Nephron progenitor cell (in vitro differentiated cells): ENCODE measurements at regions not wholly inside any gene's neighbourhood (a gene's known extent, or its start where the extent isn't known, plus 50 kb on each side); places are given as distances from the start of the nearest gene placed in this dataset.
"Not testable (repeated sequence)": the region's sequence is repeated elsewhere in the genome, so short reads cannot be mapped to it uniquely, and the experiment has no call there.

ENCODE experiments used
- DNase-seq: peaks from one replicate; pipeline ENCODE4 v3.0.0; 2021
- H3K27ac Mint-ChIP-seq: 2 replicates; pipeline ENCODE4 v1.8.0; 2021; ENCODE audit warnings: mild to moderate bottlenecking, moderate library complexity, mixed read lengths
- H3K27me3 Mint-ChIP-seq: 2 replicates; pipeline ENCODE4 v1.8.0; 2021; ENCODE audit warnings: mild to moderate bottlenecking, low read depth, mixed read lengths; ENCODE audit not compliant: poor library complexity
- H3K36me3 Mint-ChIP-seq: 2 replicates; pipeline ENCODE4 v1.8.0; 2021; ENCODE audit warnings: low read depth, mixed read lengths
- H3K4me1 Mint-ChIP-seq: 2 replicates; pipeline ENCODE4 v1.8.0; 2021; ENCODE audit warnings: mixed read lengths
- H3K4me3 Mint-ChIP-seq: 2 replicates; pipeline ENCODE4 v1.8.0; 2021; ENCODE audit warnings: mild to moderate bottlenecking, moderate library complexity, mixed read lengths
- H3K9me3 Mint-ChIP-seq: 2 replicates; pipeline ENCODE4 v1.8.0; 2021; ENCODE audit warnings: mild to moderate bottlenecking, moderate library complexity, mixed read lengths

DNA sequence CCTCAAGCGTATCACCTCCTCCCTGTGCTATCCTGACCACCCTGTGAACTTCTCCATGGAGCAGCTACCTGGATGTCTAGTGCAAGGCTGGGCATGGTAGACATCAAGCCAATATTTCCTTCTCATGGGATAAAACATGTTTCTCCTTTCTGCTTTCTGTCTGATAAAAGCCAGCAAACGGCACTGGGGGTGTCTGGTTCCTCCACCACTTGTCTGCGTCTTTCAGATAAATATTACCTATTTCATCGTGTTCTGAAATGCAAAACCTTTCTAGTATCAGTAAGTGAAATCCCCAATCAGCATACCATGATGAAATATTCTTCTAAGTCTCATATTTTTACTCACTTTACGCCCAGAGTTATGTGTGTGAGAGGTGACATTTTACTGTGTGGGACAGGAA is 340.2 kb downstream of the BCL2L11 start:
- not testable (repeated sequence) for H3K4me3 Mint-ChIP-seq, H3K27me3 Mint-ChIP-seq, H3K27ac Mint-ChIP-seq, DNase-seq, H3K4me1 Mint-ChIP-seq, H3K9me3 Mint-ChIP-seq, H3K36me3 Mint-ChIP-seq

DNA sequence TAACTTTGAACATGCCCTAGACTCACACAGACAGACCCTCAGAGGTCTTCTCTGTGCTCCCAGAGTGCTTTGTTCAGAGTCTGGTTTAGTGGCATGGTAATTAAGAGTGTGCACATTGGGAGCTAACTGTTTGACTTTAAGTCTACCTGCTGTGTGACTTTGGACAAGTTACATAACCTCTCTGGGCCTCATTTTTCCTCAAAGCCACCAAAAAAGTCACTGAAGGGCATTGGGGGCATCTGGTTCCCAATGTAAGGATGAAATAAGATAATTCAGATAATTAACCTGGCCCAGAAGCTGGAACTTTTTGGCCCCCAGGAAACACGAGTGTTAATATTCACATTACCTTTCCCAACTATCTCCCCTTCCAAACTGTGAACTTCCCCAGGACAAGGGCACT is 341.1 kb downstream of the BCL2L11 start:
- H3K36me3 Mint-ChIP-seq, H3K9me3 Mint-ChIP-seq, H3K27me3 Mint-ChIP-seq, H3K4me3 Mint-ChIP-seq, DNase-seq, H3K27ac Mint-ChIP-seq, H3K4me1 Mint-ChIP-seq: not testable (repeated sequence)

DNA sequence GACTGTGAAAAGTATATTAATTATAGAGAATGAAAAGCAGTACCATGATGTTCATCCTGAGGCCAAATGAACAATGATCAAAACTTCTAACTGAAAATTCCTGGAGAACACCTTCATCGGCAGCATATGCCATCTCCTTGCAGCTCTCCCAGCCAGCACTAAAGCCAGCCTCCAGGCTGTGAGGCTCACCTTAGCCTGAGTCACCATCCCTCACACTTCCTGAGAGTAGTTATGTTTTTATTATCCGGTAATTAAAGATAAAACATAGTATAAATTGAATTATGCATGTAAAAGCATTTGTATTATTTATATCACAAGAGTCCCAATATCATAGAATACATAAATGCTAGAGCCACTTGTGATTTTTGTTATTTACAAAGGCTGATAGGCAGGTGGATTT is 341.9 kb downstream of the BCL2L11 start:
- not testable (repeated sequence) for H3K27me3 Mint-ChIP-seq, H3K36me3 Mint-ChIP-seq, H3K27ac Mint-ChIP-seq, H3K9me3 Mint-ChIP-seq, H3K4me3 Mint-ChIP-seq, H3K4me1 Mint-ChIP-seq, DNase-seq

DNA sequence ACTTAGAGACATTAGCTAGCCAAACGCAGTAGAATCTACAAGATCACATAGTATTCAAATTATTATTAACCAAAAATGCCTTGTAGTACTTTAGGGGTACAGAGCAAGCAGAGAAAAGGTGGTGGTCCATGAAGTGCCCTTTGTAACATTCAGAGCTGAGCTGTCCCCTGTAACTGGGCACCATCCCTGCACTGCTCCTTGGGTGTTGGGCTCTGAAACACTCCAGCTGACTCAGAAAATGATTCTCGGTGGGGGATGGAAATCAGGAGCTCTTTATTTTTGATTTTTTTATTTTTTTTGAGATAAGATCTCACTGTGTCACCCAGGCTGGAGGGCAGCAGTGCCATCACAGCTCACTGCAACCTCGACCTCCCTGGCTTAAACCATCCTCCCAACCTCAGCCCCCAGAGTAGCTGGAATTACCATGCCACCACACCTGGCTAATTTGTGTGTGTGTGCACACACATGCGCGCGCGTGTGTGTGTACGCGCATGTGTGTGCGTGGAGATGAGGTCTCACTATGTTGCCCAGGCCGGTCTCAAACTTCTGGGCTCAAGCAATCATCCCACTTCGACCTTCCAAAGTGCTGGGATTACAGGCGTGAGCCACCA is 342.6 kb downstream of the BCL2L11 start:
- not testable (repeated sequence) for H3K27me3 Mint-ChIP-seq, H3K36me3 Mint-ChIP-seq, H3K4me3 Mint-ChIP-seq, DNase-seq, H3K4me1 Mint-ChIP-seq, H3K27ac Mint-ChIP-seq, H3K9me3 Mint-ChIP-seq

DNA sequence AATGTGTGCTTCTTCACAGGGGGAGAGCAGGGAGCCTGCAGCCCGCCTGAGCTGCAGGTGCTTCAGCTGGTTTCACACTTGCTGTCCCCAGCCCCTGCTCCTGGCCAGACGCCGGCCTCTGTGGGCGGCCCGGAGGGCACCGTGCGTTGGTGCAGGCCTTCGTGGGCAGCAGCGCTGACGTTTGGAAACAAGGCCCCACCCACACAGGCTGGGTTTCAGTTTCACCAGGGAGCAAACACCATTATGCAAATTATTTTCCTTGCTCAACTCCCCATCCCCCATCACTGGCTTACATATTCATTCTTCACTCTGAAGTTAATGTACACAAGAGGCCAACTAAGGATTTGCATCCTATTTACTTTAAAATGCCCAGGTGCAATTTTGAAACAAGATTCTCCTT is 343.2 kb downstream of the BCL2L11 start:
- H3K4me1 Mint-ChIP-seq, H3K27ac Mint-ChIP-seq, H3K4me3 Mint-ChIP-seq, H3K9me3 Mint-ChIP-seq, DNase-seq, H3K36me3 Mint-ChIP-seq, H3K27me3 Mint-ChIP-seq: not testable (repeated sequence)

DNA sequence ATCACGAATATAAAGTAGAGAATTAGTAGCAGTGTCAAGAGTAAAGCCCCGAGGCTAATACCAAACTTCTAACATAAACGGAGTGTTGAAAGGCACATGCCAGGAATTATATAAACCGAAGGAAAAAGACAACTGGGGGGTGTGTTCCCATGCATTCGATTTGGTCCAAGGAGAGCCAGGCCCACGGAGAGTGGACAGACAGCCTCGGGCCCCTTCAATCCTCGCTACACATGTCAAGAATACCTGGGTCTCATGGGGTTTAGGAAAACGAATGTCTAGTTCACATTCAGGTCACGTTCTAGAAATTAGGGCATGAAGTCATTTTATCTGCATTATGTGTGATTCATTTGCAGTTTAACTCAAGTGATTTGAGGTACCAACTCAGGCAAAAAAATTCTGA is 343.7 kb downstream of the BCL2L11 start:
- H3K36me3 Mint-ChIP-seq, DNase-seq, H3K27ac Mint-ChIP-seq, H3K9me3 Mint-ChIP-seq, H3K27me3 Mint-ChIP-seq, H3K4me3 Mint-ChIP-seq, H3K4me1 Mint-ChIP-seq: not testable (repeated sequence)

DNA sequence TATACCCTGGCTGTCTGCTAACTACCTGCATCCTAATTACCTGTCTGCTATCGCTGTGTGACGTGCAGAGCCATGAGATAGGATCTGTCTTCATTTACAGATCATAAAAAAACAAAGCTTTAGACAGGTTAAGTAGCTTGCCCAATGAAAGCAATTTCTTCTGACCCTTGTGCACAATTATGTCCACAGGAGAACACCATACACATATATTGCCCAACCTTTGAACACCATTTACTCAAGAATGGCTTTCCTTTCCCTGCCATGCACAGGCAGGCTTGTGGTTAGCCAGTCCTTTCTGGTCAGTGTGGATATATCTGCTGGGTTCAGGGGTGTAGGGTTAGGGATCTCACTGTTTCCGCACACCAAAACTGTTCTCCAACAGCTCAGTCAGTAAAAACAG is 344.8 kb downstream of the BCL2L11 start:
- not testable (repeated sequence) for H3K36me3 Mint-ChIP-seq, H3K4me1 Mint-ChIP-seq, H3K9me3 Mint-ChIP-seq, H3K27me3 Mint-ChIP-seq, H3K27ac Mint-ChIP-seq, H3K4me3 Mint-ChIP-seq, DNase-seq

DNA sequence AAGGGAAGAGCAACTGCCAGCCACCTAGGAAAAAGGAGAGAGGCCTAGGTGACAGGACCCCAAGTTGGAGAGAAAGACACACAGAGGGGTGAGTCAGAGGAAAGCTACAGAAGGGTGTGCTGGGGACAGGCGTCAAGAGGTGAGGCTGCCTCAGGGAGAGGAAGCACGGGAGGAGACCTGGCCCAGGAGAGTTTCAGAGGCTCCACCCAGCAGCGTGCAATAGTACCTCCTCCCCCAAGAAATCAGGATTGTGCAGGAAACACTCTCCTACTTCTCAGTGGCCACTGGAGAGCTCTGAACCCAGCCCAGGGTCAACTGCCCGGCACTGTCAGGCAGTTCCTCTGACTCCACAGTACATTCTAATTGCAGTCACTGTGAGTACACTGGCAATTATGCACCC is 346.0 kb downstream of the BCL2L11 start:
- H3K4me3 Mint-ChIP-seq, H3K27ac Mint-ChIP-seq, H3K36me3 Mint-ChIP-seq, H3K4me1 Mint-ChIP-seq, H3K9me3 Mint-ChIP-seq, H3K27me3 Mint-ChIP-seq, DNase-seq: not testable (repeated sequence)

DNA sequence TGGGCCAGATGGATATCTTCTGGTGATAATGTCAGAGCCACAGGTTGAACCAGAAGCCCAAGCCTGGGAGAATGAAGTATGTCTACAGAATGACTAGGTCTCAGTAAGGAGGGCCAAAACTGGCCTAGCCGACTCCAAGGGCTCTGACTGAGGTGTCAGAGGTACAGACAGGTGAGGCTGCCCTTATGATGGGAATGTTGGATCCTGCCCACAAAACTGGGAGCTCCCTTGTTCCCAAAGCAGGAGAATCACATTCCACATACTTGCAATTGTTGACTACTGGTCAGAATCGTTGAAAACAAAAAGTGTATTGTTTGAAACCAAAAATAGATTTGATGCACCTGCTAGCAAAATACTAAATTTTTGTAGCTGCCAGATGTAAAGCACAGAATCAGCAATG is 350.2 kb downstream of the BCL2L11 start:
- not testable (repeated sequence) for H3K4me3 Mint-ChIP-seq, H3K4me1 Mint-ChIP-seq, H3K27me3 Mint-ChIP-seq, DNase-seq, H3K27ac Mint-ChIP-seq, H3K9me3 Mint-ChIP-seq, H3K36me3 Mint-ChIP-seq

DNA sequence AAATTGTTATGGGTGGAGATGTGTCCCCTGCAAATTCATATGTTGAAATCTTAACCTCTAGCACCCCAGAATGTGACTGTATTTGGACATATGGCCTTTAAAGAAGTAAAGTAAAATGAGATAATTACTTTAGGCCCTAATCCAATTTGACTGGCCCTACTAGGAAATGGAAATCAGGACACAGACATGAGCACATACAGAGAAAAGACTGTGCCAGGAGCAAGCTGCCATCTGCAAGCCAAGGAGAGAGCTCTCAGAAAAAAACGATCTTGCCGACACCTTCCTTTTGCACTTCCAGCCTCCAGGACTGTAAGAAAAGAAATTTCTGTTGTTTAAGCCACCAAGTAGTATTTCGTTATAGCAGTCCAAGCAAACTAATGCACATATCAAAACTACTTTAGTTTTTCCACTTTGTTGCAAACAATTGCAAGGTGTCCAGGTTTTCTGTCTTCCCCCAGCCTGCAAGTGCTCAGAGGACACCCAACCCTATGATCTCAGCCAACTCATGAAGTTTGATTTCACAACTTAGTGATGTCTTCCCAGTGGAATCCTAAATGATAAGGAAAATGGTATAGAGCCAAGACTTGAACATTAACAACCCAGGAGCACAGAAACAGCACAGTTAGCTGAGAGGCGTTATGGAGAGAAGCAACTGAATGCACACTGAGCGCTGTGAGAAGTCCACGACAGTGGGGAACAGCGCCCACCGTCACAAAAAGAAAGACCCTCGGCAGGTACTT is 351.2 kb downstream of the BCL2L11 start:
- DNase-seq, H3K4me3 Mint-ChIP-seq, H3K27ac Mint-ChIP-seq, H3K27me3 Mint-ChIP-seq, H3K9me3 Mint-ChIP-seq, H3K36me3 Mint-ChIP-seq, H3K4me1 Mint-ChIP-seq: not testable (repeated sequence)

DNA sequence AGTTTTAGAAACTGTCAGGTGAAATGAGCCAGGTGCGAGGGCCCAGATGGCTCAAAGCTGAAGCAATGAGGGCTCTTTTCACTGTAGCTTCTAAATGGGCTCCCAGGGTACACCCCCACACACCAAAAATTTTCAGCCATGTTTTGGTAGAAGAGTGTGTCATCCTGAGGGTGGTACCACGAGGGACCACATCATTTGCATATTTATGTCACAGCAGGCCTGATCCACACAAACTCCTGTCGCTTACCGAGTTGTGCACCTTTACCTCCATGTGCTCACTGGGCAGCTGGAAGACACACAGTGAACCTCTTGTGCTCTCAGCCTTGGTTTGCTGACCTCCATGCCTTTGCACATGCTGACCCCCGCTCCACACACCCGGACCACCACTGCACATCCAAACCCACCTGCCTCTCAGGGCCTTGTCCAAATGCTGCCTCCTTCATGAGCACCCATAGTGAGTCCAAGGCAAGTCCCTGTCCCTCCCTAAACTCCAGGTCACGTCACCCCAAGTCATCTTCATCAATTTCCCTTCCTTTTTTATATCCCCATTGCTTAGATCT is 352.2 kb downstream of the BCL2L11 start:
- not testable (repeated sequence) for H3K27ac Mint-ChIP-seq

DNA sequence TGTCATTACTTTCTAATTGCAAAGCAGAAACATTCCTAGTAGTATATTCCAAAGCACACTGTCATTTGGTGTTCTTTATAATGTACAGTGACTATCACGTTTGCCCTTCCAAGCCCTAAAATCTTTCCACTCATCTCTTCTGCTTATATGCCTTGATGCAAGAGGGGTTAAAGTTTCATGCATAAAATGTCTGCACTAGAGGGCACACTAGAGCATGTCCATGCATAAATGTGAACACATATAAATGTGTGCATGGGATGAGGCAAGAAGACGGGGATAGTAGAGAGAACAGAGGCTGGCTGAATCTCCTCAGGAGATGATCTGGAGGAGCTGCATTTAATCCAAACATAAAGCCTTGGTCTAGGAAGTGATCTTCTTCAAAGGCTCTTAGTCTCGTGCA is 352.8 kb downstream of the BCL2L11 start:
- H3K9me3 Mint-ChIP-seq, H3K4me1 Mint-ChIP-seq, H3K36me3 Mint-ChIP-seq, H3K27me3 Mint-ChIP-seq, H3K4me3 Mint-ChIP-seq, DNase-seq, H3K27ac Mint-ChIP-seq: not testable (repeated sequence)

More for the DNA sequence above, 352.2 kb downstream of the BCL2L11 start:
- H3K9me3 Mint-ChIP-seq, H3K27me3 Mint-ChIP-seq, H3K4me1 Mint-ChIP-seq, H3K4me3 Mint-ChIP-seq, H3K36me3 Mint-ChIP-seq, DNase-seq: not testable (repeated sequence)

DNA sequence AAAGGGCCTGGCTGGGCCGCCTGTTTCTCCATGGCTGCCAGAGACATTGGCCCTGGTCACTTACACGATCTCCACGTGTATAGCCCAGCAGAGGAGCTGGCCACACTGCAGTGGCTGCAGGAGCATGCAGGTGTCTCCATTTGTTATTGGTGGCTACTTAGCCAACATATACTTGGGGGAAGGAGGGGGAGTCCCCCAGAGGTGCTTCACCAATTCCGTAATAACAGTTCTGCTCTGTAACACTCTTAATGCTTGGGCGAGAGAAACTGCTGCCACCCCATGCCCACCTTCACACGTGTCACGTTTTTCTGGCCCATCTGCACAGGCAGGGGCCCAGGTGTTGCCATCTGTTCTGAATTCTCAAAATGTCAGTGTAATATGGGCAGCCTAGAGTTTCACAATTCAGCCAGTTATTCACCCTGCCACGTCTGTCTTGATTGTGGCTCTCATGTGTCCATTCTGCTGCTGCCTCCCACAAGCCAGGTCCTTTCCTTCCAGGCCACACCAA is 353.5 kb downstream of the BCL2L11 start:
- DNase-seq, H3K36me3 Mint-ChIP-seq, H3K27ac Mint-ChIP-seq, H3K4me1 Mint-ChIP-seq, H3K27me3 Mint-ChIP-seq, H3K4me3 Mint-ChIP-seq, H3K9me3 Mint-ChIP-seq: not testable (repeated sequence)

DNA sequence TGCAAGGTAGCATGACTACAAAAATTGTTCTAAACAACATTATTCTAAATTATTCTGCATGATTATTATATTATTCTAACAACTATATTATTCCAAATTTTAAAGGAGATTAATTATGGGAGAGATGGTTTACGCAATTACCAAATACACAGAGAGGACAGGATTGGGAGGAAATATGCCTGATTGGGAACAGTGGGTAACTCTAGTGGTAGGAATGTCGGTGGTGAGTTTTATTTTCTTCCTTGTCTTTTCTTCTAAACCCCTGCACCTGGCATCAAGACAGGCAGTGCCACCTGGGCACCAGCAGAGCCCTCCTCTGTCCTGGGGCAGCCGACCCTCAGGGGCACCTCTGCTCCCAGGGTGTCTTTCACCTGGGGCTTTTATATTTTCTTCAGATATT is 357.6 kb downstream of the BCL2L11 start:
- H3K4me1 Mint-ChIP-seq, DNase-seq, H3K36me3 Mint-ChIP-seq, H3K27ac Mint-ChIP-seq, H3K4me3 Mint-ChIP-seq, H3K9me3 Mint-ChIP-seq, H3K27me3 Mint-ChIP-seq: not testable (repeated sequence)

DNA sequence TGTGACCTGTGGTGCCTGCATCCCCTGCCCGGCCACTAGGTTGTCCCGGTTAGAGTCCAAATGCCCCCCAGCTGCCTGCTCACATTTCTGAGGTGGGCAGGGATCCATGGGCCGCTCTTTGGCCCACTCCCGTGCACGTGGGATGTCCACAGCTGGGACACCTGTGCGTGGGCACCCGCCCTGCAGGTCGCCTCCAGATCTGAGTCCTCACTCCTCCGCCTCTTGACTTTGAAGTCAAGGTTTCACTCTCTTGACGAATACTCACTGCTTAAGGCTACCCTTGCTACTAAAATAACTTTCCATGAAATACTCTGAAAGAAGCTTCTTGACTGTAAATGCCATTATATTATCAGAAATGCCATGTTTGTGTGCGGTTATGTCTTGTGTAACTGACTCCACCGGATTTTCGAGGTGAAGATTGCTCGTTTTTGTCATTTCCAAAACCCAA is 358.2 kb downstream of the BCL2L11 start:
- H3K36me3 Mint-ChIP-seq, H3K4me3 Mint-ChIP-seq, H3K27me3 Mint-ChIP-seq, H3K4me1 Mint-ChIP-seq, H3K9me3 Mint-ChIP-seq, DNase-seq, H3K27ac Mint-ChIP-seq: not testable (repeated sequence)
